Kidney capillary endothelial cell (primary cell): ENCODE measurements at regions not wholly inside any gene's neighbourhood (a gene's known extent, or its start where the extent isn't known, plus 50 kb on each side); places are given as distances from the start of the nearest gene placed in this dataset.
"Not testable (repeated sequence)": the region's sequence is repeated elsewhere in the genome, so short reads cannot be mapped to it uniquely, and the experiment has no call there.

Experiments
- DNase-seq: peaks from one replicate; pipeline ENCODE4 v3.0.0-alpha.2; 2018; ENCODE audit warnings: low spot score

- DNase-seq = no peak
Observed at GRCh38 chr12:90502070-90502469, 452.9 kb downstream of the CCER1 start.

GRCh38 chr12:90501412-90501811 lies 453.6 kb downstream of the CCER1 start:
- no peak for DNase-seq

- no peak for DNase-seq
Observed at GRCh38 chr12:90499795-90500194, 455.2 kb downstream of the CCER1 start.

GRCh38 chr12:90497923-90498545 lies 456.9 kb downstream of the CCER1 start:
- no peak for DNase-seq

DNA sequence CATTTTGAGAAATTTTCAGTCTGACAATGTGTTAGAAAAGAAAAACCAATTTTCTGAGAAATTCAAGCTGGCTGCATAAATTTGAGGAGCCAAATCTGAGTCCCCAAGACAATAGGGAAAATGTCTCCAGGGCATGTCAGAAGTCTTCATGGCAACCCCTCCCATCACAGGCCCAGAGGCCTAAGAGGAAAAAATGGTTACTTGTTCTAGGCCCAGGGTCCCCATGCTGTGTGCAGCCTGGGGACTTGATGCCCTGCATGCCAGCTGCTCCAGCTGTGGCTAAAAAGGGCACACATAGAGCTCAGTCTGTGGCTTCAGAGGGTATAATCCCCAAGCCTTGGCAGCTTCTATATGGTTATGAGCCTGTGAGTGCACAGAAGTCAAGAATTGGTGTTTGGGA lies 464.6 kb downstream of the CCER1 start:
- DNase-seq = no peak

DNA sequence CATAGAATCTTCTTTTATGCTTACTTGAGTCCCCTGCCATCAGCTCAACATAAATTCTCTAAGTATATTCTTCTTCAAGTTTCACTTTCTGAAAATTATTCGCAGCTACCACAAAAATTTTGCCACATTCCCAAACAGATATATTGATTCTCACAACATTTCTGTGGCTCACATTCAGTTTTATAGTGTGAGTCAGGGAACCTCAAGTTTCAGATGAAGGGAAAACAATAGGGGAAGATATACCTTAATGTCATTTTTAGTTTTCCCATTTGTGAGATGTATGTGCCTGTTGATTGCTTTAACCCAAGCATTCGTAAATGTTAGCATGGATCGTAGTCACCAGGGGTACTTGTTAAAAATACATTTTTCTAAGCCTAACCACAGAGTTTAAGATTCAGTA lies 465.8 kb downstream of the CCER1 start:
- no peak for DNase-seq

DNA sequence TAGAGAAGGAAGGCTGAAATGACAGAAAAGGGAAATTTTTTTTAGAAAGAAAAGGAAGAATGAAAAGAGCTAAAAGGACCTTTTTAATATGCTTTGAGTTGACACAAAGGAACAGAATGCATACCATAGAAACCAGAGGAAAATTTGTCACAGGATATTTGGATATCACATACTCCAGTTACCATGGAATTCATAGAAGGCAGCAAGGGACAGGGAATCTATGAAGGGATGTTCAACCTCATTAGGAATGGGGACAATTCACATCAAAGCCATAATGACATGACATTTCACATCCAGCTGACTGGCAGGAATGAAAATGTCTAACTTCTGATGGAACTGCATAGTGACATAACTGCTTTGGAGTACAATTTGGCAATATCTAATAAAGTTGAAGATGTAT lies 469.4 kb downstream of the CCER1 start:
- DNase-seq = no peak

GRCh38 chr12:90484094-90484493 lies 470.9 kb downstream of the CCER1 start:
- no peak for DNase-seq

DNA sequence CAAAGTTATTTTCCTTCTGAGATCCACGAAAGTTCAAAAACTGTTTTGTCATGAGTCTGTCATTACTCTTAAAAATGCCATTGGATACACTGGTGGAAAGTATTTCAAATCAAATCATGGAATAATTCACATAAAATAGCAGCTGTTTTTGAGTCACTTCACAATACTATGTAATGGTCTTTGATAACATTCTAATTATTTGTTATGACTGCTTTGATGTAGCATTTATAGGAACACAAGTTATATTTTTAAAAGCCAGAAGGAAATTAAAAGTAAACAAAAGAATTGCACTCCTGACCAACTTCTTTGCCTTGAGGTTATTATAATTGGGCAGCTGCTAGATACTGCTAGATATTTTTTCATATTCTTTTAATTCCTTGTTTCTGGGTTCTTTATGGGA lies 473.2 kb downstream of the CCER1 start:
- DNase-seq = no peak

DNA sequence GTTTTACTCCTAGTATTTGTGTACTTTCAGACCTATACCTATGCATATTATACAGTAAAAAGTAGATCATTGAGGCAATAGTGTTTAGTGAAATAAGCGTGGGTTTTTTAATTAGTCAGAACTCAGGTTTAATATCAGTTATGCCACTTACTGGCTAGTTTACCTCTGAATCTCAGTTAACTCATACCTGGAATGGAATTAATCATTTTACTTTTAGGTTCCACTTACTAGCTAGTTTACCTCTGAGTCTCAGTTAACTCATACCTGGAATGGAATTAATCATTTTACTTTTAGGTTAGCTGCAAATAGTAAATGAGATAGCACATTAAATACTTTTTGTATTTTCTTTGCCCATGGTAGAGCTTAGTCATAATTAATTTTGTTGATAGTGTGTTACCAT lies 475.7 kb downstream of the CCER1 start:
- DNase-seq = no peak

DNA sequence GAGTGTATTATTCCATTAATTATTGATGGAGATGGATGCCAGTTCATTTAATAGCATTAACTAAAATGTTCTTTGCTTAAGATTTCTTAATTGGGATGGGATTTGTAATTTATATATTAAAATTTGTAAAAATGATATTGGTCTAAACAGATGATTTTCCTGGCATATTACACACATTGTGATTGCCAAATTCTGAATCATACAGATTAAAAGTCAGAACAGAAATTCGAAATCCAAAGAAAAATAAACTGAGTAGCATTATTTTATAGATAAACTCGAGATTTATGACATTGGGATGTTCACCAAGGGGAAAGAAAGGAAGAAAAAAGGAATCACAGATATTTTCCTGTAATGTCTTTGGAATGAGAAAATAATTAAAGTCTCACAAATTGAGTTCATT lies 481.1 kb downstream of the CCER1 start:
- DNase-seq = no peak

DNA sequence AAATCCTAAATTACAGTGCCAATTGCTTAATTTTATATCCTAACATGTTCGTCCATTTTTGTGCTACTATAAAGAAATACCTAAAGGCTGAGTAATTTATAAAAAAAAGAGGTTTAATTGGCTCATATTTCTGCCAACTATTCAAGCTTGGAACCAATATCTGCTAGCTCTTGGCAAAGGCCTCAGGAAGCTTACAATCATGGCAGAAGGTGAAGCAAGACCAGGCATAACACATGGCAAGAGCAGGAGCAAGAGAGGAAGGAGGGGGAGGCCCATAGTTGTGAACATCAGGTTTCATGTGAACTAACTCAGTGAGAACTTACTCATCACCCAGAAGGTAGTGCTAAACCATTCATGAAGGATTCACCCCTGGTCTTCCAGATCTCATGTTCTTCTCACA lies 494.3 kb downstream of the CCER1 start:
- DNase-seq = no peak

DNA sequence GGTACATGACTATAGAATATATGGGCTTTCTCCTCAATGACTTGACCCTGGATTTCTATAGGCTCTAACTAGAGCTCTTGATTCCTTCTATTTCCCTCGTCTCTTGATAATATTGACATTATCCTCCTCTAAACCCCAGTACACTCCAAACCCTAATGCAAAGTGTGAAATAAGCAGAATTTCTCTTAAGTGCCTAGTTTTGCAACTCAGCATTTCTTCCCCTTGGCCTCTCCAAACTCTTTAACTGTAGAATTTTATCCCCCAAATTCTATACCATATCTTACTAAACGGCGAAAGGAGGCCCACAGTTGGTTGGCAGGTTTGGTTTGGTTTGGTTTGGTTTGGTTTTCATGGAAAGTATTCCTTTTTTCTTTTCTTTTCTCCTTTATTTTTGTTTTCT lies 498.7 kb downstream of the CCER1 start:
- DNase-seq = no peak

- DNase-seq = no peak
Observed at GRCh38 chr12:90455756-90456155, 499.2 kb downstream of the CCER1 start.

- no peak for DNase-seq
Observed at GRCh38 chr12:90449611-90450010, 505.4 kb downstream of the CCER1 start.

- not testable (repeated sequence) for DNase-seq
Observed at GRCh38 chr12:90443466-90443865, 511.5 kb downstream of the CCER1 start.

GRCh38 chr12:90441431-90441830 lies 513.5 kb downstream of the CCER1 start:
- no peak for DNase-seq

GRCh38 chr12:90428881-90429280 lies 526.1 kb downstream of the CCER1 start:
- DNase-seq = no peak

DNA sequence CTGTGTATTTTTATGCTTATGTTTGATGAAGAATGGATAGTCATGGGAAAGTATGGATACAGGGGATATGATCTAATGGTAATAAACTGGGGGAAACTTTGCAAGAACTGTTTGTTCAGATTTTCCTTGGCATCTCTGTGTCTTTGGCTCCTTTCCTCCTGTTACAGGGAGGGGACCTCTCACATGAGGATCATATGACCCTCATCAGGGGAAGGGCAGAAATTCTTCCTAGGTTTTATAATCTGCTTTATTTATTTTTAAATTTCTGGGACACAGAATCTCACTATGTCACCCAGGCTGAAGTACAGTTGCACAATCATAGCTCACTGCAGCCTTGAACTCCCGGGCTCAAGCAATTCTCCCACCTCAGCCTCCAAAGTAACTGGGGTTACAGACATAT lies 526.5 kb downstream of the CCER1 start:
- DNase-seq = no peak

DNA sequence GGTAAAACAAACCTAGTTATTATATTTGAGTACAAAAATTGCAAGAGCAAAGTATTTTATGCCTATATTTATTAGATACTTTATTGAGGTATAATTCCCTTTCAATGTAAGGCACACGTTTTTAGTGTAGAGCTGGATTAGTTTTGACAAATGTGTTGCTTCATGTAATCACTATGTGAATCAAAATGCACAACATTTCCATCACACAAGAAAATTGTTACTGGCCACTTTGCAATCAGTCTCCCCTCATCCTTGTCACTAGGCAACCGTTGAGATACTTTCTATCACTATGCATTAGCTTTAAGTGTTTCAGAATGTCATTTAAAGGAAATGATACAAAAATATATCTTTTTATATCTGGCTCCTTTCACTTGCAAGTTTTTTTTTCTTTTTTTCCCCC lies 531.0 kb downstream of the CCER1 start:
- no peak for DNase-seq

DNA sequence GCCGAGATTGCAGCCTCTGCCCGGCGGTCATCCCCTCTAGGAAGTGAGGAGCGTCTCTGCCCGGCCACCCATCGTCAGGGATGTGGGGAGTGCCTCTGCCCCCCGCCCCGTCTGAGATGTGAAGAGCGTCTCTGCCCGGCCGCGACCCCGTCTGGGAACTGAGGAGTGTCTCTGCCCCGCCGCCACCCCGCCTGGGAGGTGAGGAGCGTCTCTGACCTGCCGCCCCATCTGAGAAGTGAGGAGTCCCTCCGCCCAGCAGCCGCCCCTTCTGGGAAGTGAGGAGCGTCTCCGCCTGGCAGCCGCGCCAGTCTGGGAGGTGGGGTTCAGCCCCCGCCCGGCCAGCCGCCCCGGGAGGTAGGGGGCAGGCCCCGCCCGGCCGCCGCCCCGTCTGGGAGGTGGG lies 544.0 kb downstream of the CCER1 start:
- no peak for DNase-seq

- DNase-seq = no peak
Observed at GRCh38 chr12:90407841-90408240, 547.1 kb downstream of the CCER1 start.

GRCh38 chr12:90404071-90404470 lies 550.9 kb downstream of the CCER1 start:
- DNase-seq = no peak

DNA sequence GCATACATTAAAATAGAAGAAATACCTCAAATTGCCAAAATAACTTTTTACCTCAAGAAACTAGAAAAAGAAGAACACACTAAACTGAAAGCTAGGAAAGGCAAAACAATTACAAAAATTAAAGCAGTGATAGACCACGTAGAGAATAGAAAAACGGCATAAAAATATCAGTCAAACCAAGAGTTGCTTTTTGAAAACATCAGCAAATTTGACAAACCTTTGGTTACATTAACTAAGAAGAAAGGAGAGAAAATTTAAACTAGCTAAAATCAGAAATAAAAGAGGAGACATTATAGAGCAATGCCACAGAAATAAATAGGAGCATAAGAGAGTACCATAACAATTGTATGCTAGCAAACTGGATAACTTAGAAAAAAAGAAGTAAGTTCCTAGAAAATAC lies 553.8 kb downstream of the CCER1 start:
- DNase-seq = no peak

DNA sequence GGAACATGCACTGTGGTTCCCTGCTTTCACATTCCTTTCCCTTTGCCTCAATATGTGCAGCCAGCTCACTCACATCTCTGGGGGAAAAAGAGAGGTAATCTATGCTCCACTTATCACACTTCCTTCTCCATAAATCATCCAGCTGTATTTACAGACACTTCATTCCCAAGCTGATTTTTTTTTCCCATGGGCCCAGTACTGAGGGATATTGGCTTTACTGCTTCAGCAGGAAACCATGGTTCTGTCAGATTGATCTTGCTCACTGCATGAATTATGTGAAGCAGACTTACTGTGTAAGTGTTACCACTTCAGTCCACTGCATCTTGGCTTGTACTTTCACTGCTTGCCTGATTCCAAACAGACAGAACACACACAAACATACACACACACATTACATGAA lies 555.6 kb downstream of the CCER1 start:
- DNase-seq = no peak
